ENCODE measurements at regions not wholly inside any gene's neighbourhood (a gene's known extent, or its start where the extent isn't known, plus 50 kb on each side); places are given as distances from the start of the nearest gene placed in this dataset.

DNA sequence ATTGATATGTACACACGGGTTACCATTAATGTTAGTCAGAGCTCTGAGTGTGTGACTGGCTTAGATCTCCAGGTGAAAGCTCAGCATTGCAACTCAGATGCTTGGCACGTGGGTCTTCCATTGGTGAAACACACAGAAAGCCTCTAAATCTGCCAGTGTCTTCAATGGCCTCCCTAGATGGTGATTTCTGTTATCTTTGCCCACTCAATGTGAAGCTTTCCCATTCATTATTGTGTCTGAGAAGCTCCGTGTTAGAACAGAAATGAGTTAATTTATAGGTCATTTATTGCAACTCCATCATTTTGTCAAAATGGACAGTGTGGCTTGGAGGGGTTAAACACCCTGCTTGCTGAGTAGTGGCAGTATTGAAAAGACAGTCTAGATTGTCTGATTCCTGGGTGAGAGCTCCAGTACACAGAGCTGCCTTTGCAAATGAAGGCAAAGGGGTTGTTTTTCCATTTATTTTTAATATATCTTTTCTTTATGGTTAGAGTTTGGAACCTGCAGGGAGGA, 64.7 kb upstream of the GCFC2 start:
- Histone ChIP-seq H3K27me3 (peaks cover 0 to 3% (median 2%) of the 10 kb centered on the region in 3 donors), H3K4me1 (no peaks in the 10 kb centered on the region), H3K4me3 (no peak overlapping the region), H3K27ac (no peak overlapping the region), H3K9me3 (no peaks in the 10 kb centered on the region), H3K36me3 (no peaks in the 10 kb centered on the region)
- intact Hi-C loops (cut with DNase I; ENCODE audit: low total_unique reads) (no loop called here), in situ Hi-C loops (cut with MboI; ENCODE audit: low sequenced_read_pairs in 4 of 4) (loop anchor here in 2 of 4 donors (25.0 kb wide), 2 partner anchors 812 to 837 kb away; no protein-coding TSS in a partner anchor)
- ATAC-seq (no peak), DNase-seq (no peak)
- TF ChIP-seq, protein P1, sequence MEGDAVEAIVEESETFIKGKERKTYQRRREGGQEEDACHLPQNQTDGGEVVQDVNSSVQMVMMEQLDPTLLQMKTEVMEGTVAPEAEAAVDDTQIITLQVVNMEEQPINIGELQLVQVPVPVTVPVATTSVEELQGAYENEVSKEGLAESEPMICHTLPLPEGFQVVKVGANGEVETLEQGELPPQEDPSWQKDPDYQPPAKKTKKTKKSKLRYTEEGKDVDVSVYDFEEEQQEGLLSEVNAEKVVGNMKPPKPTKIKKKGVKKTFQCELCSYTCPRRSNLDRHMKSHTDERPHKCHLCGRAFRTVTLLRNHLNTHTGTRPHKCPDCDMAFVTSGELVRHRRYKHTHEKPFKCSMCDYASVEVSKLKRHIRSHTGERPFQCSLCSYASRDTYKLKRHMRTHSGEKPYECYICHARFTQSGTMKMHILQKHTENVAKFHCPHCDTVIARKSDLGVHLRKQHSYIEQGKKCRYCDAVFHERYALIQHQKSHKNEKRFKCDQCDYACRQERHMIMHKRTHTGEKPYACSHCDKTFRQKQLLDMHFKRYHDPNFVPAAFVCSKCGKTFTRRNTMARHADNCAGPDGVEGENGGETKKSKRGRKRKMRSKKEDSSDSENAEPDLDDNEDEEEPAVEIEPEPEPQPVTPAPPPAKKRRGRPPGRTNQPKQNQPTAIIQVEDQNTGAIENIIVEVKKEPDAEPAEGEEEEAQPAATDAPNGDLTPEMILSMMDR (IDR thresholded peaks at IDR 0.05 in 4 of 5, conservative IDR thresholded peaks at IDR 0.05 in 1 of 5), result no peak
- TF ChIP-seq POLR2A (IDR thresholded peaks at IDR 0.05), result no peak

DNA sequence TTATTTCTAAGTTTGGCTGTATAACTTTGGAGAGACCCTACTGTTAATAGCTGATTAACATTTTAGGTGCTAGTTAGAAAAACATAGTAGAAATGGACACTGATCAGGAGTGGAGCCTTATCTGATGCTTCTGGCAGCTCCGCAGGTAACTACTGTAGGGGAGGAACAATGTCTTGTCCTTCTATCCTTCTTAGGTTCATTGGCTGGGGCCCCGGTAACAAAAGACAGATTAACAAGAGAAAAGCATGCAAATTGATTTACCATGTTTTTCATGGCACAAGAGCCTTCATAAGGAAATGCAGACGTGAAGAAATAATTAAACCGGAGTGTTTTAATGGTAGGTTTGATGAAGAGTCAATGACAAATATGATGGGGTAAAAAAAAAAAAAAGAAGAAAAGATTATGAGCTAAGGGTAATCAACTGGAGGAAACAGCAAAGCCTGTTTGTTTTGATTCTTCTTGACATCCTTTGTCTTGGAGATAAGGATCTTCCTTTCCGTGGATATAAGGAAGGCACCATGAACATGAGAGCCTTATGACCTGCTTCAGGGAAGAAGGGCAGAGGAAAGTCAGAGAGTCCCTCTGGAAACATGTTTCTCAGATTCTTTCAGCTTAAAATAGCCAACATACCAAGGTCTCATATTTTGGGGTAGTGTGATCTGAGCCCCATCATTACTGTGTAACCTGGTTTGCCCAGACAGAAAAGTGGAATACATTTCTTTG, 62.4 kb upstream of the GCFC2 start:
- no peaks in the 10 kb centered on the region for H3K4me1 ChIP-seq
- intact Hi-C loops (cut with DNase I; ENCODE audit: low total_unique reads), result no loop called here

DNA sequence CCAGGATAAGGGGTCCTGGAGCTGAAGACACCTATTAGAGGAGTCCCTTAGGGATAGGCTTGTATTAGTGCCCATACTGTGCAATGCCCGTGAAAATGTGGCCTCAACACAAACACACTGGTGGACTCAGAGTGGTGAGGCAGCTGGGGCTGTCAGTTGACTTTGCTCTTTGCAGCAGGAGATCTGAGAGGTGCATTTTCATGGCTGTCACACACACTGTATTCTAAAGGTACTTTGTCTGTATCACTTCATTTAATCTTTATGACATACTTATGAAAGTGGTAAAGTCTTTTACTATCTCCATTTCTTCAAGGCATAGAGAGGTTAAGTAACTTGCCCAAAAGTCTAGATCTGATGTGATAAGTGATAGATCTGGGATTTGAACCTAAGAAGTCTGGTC, 55.1 kb upstream of the GCFC2 start:
- in situ Hi-C loops (cut with MboI; ENCODE audit: low sequenced_read_pairs in 4 of 4) (no loop called here), intact Hi-C loops (cut with DNase I; ENCODE audit: low total_unique reads) (no loop called here)
- Histone ChIP-seq H3K9me3 (no peaks in the 10 kb centered on the region), H3K27me3 (no peaks in the 10 kb centered on the region), H3K27ac (no peak overlapping the region), H3K36me3 (no peaks in the 10 kb centered on the region), H3K4me3 (no peak overlapping the region), H3K4me1 (no peaks in the 10 kb centered on the region)
- TF ChIP-seq POLR2A (IDR thresholded peaks at IDR 0.05), result no peak
- TF ChIP-seq, protein P1 (IDR thresholded peaks at IDR 0.05 in 4 of 5, conservative IDR thresholded peaks at IDR 0.05 in 1 of 5), result no peak
- no peak for ATAC-seq
- DNase-seq, result no peak

More for the DNA sequence above, 62.4 kb upstream of the GCFC2 start:
- no peak for DNase-seq
- ATAC-seq, result no peak
- Histone ChIP-seq H3K9me3 (no peaks in the 10 kb centered on the region), H3K27ac (no peak overlapping the region), H3K4me3 (no peak overlapping the region), H3K36me3 (no peaks in the 10 kb centered on the region), H3K27me3 (peaks cover 0 to 3% (median 2%) of the 10 kb centered on the region in 3 donors)
- TF ChIP-seq, protein P1 (IDR thresholded peaks at IDR 0.05 in 4 of 5, conservative IDR thresholded peaks at IDR 0.05 in 1 of 5), result no peak
- TF ChIP-seq POLR2A (IDR thresholded peaks at IDR 0.05), result no peak
- in situ Hi-C loops (cut with MboI; ENCODE audit: low sequenced_read_pairs in 4 of 4), result no loop called here

DNA sequence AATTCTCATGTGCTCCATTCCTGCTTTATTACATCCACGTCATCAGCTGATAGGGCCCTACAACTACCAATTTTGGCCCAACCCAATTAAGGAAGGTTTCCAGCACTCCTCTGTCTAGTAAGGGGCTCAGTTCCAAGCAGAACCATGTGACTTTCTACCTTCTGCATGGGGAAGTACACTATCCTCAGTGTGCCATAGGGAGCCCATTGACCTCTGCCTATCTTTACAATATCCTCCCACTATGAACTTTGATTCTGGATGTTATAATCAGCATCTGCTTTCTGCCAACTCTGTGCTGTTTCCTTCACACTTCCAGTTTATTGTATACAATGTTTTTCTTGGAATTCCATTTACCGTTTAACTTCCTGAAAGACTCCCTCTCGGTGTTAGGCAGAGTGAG, 53.9 kb upstream of the GCFC2 start:
- in situ Hi-C loops (cut with MboI; ENCODE audit: low sequenced_read_pairs in 4 of 4) (no loop called here), intact Hi-C loops (cut with DNase I; ENCODE audit: low total_unique reads) (no loop called here)
- Histone ChIP-seq H3K4me1 (no peaks in the 10 kb centered on the region), H3K4me3 (no peak overlapping the region), H3K9me3 (no peaks in the 10 kb centered on the region), H3K27ac (no peak overlapping the region), H3K27me3 (no peaks in the 10 kb centered on the region), H3K36me3 (no peaks in the 10 kb centered on the region)
- DNase-seq (no peak), ATAC-seq (no peak)
- no peak for TF ChIP-seq POLR2A (IDR thresholded peaks at IDR 0.05)
